NCI-H2196 (cell line): ENCODE measurements at regions not wholly inside any gene's neighbourhood (a gene's known extent, or its start where the extent isn't known, plus 50 kb on each side); places are given as distances from the start of the nearest gene placed in this dataset.
"Not testable (repeated sequence)": the region's sequence is repeated elsewhere in the genome, so short reads cannot be mapped to it uniquely, and the experiment has no call there.

Experiments used
- DNase-seq: peaks from one replicate; lab custom pipeline; 2025; ENCODE audit not compliant: unreplicated experiment; lab: John Stamatoyannopoulos, UW

DNA sequence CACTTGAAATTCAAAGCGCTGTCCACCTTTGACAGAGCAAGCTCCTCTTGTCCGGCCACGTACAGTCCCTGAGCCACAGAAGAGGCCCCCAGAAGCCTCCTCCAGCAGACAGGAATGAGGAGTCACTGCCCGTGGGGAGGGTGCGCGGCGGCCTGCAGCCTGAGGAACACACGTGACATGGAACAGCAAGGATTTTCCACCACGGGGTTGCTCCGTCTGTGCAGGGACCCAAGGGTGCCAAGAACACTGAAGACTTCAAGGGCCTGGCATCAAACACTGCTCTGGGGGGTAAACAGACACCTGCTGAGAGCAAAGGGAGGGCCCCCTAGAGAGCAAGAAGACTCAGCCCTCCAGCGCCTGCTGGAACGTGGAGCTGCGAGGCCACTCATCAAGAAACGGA is 237.9 kb upstream of the SGCG start:
- not testable (repeated sequence) for DNase-seq

DNA sequence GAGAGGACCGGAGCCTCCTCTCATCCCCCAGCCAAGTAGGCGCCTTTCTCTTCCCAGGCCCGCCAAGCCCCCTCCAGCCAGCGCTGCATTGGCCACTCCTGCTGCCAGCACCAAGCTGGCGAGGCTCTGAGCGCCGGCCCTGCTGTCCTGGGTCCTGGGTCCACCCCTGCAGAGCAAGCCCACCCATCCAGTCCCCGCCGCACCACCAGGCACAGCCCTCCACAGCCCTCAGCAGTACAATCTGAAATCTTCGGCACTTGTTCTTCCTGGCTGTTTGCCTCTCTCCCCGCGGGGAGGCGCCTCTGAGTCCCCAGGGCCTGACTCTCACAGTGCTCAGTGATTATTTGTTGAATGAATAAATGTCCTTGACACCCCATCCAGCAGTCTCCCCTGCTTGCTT is 236.4 kb upstream of the SGCG start:
- DNase-seq, result no peak

DNA sequence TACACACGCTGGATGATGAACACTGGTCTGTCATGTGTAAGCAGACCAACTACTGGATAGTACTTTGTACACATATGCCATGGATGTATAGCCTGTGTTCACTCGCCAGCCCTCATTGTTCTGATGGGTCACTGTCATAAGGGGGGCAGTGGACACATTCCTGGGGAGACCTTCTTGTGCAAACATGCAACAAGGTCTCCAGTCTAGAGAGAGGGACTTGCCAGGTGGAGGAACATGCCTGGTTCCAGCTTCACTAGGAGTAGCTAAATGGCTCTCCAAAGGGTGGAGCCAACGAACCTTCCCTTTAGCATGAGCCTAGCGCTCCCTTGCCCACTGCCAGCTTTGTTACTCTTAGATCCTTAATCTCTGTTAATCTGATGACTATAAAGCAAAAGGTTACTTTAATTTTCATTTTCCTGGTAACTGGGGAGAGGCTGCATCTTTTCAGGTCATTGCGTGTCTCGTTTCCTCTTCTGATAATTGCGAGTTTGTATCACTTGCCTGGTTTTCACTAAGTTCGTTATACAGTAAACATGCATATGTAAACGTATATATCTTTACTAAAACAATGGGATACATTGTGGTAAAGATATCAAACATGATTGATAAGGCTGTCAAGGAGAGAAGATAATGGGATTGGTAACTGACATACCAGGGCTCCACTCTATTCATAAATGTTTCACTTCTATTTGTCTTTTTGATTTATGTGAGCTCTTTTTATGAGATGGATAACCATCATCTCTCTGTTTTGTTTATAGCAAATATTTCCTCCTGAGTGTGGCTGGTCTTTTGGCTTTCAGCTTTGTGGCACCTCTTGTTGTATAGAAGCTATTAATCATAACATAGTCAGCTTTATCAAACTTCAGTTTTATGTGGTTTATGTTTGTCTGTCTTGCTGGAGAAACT is 235.2 kb upstream of the SGCG start:
- DNase-seq, result no peak

DNA sequence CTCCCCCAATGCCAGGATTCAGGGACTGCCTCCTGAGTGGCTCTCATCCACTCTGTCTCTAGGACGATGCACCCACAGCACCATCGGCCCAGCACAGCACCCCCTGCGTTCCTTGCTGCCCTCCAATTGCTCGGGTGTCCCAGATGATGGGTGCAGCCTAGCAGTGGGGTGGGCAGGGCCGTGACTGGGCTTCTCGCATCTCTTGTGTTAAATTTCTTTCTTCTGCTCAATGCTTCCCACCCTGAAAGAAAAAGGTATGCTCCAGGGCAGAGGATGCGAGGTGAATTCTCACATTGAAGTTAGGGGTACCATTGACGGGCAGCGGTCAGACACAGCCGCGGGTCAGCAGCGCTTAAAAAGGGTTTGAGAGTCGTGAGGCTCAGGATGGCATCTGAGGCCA is 232.4 kb upstream of the SGCG start:
- DNase-seq, result no peak

DNA sequence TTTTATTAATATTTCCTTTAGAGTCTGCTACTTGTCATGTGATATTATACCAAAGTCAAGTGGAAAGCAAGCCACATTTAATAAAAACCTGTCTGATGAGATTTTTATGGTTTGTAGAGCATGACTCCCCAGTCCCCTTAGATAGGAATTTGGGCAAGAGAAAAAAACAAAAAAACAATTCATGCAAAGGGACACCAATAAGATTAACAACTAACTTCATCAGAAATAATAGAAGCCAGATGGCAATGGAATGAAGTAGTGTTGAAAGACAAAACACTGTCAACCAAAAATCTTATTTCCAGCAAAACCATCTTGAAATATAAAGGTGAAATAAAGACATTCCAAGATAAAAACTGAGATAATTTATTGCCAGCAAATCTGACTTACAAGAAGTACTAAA is 228.8 kb upstream of the SGCG start:
- not testable (repeated sequence) for DNase-seq

DNA sequence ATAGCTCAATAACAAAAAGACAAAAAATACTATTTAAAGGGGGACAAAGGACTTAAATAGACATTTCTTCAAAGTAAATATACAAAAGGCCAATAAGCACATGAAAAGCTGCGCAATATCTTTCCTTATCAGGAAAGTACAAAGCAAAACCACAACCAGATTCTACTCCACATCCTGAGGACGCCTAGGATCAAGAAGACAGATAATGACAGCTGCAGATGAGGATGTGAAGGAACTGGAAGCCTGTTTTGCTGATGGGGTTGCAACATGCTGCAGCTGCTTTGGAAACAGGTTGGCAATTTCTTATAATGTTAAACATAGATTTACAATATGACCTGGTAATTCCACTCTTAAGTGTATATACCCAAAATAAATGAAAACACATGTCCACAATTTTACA is 225.6 kb upstream of the SGCG start:
- DNase-seq, result not testable (repeated sequence)

DNA sequence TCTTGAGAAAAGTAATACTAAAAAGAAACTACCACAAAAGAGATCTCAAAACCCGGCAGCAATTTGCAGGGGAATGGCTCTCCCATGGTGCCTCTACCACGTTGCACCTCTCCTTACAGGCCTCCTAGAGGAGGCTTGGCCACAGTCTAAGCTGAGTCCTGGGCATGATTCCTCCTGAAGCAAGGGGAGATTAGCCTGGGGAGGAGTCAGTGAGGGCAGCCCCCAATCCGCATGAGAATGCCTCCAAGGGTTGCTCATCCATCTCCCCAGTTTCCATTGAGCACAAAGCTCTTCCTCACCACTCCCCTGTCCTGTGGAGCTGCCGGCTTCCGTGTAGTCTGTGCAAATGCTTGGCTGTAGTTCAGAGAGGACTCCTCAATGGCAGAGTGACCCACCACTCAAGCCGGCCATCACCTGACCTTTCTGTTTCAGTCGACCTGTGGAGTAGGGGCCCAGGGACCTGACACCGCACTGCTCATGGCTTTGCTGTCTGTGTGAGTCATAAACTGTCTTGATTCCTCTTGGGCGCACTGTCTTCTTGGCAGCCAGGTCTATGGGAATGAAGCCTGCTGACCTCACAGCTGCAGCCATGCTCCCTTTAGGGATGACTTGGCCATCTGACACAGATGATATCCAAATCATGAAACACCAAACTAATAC is 224.2 kb upstream of the SGCG start:
- DNase-seq, result not testable (repeated sequence)

DNA sequence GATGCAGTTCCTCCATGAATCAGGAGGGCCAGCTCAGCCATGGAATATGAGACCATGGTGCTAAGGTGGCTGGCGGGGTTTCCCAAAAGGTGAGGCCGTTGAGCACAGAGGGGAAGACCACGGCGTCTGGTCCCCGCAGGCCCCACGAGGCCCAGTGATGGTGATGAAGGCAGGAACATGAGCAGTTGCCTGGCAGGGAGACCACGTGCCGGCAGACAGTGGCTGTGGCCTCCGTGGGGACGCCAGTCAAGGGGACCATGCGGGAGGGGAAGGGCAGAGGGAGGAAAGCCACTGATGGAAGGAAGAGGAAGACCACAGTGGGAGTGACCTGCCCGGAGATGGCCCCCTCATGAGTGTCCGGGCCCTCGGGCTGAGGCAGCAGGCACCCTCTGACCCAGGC is 220.9 kb upstream of the SGCG start:
- DNase-seq, result not testable (repeated sequence)

DNA sequence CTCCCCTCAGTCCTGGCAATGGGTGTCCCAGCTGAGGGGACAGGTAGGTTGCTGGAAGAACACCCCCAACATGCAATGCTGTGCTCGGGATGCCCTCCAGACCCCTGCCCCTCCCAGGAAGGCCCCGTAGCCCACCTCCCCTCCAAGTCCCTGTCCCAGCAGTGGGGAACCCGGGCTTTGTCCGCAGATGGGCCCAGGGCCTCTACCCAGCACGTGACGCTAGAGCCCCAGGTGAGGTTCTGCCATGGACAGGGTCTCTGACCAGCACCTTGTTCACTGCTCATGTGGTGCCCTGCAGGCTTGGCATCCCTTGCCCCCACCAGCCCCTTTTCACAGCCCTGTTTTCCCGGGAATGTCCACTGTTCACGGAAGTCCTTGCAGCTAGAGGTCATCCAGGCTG is 220.0 kb upstream of the SGCG start:
- DNase-seq, result no peak

DNA sequence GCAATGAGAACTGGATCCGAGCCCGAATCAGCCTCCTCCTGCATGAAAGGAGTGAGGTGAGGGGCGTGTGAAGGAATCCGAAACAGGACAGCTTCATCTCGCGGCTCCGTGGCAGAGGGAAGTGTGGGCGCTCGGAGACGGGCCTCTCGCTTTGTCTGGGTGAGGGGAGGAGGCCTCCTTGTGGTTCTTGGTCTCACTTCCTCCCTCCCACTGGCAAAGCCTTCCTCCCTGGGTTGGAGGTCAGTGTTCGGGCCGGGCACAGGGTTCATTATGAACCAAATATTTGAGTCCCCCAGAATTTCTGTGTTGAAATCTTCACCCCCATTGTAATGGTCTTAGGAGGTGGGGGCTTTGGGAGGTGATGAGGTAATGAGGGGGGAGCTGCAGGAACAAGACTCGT is 219.4 kb upstream of the SGCG start:
- not testable (repeated sequence) for DNase-seq

DNA sequence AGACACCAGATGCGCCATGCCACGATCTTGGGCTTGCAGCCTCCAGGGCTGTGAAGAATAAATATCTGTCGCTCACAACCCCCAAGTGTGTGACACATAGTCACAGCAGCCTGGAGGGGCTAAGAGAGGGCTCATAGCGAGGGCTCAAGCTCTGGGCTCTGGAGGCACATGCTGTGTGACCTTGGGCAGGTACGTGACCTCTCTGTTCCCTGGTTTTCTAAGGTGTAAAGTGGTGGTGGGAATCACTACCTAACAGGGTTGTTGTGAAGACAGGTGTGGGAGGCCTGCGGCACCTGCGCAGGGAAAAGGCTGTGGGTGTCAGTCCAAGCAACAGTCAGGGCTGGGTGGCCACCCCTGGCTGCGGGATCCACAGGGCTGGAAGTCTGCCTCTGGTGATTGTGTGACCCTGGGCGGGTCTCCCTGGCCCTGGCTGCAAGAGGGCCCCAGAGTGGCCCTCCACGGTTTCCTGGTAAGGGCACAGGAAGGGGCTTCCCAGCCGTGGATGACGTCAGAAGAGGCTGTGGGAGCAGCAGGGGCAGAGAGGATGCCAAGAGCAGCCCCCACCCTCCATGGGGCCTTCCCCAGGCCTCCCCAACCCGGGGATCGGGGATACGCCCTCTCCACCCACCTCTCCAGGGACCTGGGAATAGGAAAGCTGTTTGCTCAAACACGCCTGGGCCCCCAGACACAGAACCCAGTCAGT is 218.8 kb upstream of the SGCG start:
- DNase-seq, result no peak

DNA sequence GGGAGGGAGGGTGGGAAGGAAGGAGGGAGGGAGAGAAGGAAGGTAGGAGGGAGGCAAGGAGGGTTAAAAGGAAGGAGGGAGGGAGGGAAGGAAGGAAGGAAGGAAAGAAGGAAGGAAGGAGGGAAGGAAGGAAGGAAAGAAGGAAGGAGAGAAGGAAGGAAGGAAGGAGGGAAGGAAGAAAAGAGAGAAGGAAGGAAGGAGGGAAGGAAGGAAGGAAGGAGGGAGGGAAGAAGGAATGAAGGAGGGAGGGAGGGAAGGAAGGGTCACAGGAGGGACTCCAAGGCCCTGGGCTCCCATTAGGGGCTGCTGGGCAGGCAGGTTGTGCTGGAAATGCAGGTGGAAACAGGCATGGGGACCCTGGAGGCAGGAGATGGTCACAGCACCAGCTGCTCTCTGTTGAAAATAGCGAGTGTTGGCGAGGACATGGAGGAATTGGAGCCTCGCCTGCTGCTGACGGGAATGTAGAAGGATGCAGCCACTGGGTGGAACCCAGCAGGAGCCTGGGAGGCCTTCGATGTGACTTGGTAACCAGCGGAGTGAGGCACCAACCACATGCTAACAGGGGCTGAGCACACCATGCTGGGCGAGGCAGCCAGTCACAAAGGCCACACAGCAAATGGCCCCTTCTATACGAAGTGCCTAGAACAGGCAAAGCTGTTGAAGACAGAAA is 217.3 kb upstream of the SGCG start:
- not testable (repeated sequence) for DNase-seq

DNA sequence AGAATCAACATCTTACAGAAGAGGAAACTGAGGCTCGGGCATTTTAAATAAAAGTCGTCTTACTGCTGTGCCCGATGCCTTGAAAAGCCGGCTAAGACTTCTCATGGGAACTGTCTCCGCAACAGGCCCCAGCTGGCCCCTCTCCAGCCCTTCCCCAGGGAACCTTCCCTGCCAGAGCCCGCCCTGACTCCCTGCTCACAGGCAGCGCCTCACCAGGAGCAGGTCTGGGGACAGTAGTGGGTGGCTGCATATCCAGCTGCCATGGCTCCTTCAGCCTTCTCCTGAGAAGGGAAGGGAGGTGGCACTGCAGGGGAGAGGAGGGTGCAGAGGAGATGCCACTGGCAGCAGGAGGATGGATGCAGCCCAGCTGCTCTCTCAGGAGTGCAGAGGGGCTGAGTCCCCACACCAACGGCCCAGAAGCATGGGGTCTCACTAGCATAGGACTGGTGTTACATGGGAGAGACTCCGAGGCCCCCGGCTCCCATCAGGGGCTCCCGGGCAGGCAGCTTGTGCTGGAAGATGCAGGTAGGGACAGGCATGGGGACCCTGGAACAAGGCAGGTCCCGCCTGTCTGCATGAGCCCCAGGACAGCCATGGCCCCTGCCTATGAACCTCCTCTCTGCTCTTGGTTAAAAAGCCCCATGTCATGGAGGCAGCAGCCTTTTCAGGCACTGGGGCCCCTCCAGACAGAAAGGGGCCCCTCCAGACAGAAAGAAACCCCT is 216.4 kb upstream of the SGCG start:
- DNase-seq, result no peak

DNA sequence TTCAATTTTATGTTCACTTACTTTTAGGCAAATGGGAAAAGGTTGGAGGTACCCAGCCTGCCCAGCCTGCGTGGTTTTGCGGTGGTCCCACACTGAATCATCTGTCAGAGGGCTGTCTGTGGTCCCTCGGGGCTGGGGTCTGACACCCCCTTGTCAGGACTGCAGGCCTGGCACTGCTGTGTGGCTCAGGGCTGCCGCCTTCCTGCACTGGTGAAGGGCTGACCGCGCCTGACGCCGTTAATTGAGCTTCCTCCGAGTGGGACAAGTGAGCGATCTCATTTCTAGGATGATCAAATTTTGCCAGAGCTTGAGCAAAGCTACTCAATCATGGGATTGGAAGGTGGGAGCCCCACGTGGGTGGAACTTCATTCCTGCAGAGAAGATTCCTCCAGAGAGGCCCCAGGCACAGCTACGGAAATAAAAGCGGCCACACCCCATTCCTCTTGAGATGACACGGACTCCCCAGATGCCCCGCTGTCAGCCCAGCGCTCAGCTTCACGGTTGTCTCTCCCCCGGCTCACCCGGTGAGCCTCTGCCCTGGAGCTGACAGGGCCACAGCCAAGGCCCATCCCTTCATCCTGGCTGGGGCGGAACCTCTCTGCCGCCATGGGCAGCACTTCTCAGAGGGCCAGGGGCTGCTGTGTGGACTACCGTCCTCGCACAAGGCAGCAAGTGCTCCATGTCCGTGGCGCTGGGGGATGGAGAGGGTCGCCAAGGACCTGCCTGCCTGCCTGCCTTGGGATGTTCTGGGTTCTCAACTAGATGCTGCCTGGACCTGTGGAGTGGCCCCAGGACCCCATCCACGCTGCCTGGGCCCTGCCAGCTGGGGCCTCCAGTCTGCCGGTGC is 215.5 kb upstream of the SGCG start:
- not testable (repeated sequence) for DNase-seq

DNA sequence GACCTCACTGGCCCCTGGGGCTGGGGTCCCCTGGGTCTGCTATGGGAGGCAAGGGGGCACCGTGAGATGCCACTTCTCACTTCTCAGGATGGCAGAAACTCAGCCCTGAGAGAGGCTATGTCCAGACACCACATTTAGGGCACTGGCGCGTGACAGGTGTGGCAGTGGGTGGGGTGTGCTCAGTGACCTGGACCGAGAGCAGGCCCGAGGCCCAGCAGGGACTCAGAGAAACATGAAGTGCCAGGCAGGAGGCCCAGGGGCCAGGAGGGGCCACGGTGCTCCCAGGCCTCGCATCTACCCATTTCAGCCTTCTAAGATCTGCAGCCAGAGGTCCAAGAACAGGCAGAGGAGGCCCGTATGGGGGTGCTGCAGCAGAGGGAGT is 214.9 kb upstream of the SGCG start:
- DNase-seq, result not testable (repeated sequence)

DNA sequence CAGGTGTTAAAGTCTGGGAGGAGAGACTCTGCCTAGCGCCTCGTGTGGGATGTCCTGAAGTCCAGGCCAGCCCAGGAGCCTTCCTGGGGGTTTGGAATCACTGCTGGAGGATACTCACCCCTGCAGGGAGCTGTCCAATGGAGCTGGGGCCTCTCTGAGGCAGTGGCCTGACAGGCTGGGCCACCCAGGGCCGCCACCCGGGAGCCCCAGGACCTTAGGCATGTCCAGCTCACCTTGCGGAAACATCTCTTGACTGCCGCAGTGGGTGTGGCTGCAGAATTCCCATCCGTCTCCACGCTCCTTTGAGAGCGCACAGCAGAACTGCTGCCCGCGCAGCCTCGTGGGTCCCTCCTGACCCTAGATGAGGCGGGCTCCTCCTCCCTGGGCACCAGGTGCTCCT is 214.0 kb upstream of the SGCG start:
- not testable (repeated sequence) for DNase-seq

DNA sequence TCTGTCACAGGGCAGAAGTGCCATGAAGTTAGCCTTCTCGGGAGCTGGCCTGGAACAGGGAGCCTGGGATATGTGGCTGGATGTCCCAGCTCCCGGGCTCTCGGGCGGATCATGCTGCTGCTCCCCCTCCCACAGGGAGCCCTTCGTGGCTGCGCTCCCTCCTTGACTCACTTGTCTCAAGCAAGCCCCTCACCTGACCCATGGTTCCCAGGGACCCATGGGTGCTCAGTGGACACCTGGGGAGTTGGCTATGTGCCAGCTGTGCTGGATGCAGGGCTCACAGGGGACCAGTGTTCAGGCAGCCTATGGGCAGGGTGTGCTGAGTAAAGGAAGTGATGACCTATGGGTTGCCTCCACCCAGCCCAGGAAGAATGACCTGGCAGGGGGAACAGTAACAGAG is 213.1 kb upstream of the SGCG start:
- DNase-seq, result no peak

DNA sequence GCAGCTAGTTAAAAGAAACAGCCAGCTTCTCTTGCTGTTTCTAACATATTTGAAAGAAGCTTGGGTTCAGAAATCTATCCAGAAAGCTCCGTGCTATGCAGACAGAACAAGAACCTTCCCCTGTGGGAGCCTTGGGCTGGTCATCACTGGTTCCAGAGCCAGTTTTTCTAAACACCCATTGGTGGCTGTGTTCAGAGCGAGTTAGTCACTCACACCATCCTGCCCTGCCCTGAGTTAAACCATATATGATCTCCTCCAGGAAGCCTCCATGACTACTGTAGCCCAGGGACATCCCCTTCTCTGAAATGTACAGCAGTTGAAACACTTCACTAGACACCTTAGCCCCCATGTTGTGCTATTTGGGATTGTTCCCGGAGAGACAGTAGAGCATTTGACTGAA is 200.8 kb upstream of the SGCG start:
- no peak for DNase-seq

DNA sequence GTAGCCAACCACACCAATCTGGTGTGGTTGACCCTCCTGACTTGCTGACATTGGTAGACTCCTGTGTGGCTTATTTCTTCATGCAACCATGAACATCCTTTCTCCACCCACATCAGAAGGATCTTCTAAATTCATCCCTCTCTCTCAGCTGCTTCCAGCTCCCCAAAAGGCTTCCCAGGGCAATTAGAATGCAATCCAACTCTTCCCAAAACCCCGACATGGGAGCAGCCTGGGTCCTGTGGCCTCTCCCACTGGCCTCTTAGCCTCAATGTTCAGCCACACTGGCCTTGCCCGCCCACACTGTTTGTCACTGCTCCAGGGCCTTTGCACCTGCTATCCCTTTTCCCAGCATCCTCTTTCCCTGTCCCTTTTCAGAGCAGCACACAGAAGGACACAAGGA is 199.8 kb upstream of the SGCG start:
- no peak for DNase-seq

DNA sequence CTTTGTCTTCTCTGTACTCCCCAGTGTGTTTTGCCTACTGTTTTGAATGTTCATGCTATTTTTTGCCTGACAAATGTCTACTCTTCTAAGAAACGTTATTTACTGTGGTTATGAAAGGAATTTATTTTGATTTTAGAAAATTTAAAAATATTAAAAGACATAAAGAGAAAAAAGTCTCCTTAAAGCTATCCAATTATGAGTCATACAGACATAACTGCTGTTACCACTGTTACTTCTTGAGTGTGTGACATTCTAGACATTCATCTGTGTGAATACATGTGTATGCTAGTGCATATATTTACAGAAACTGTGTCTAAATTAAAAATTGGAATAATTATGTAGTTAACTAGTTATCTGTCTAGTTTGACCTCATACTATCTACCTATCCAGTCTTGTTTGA is 187.6 kb upstream of the SGCG start:
- DNase-seq, result no peak
